A549 (cell line): ENCODE measurements at regions not wholly inside any gene's neighbourhood (a gene's known extent, or its start where the extent isn't known, plus 50 kb on each side); places are given as distances from the start of the nearest gene placed in this dataset.

ENCODE experiments used
- ATAC-seq, 2 experiments: fragments of 200-7000 bp in 1 of 2; fragments of >200 bp in 1 of 2; cut with Nextera tagmentation in 1 of 2; cut with Tn5 transposase in 1 of 2; 3 replicates each; pipeline versions ENCODE4 v1.8.0 to v1.9.1; 2018 to 2020; ENCODE audit warnings: mild to moderate bottlenecking in 1 of 2, moderate library complexity in 1 of 2
- CTCF ChIA-PET: fragments of 300-600 bp; sonication (Branson Sonifier 250); formaldehyde crosslinking; extraction: SDS; loops from one replicate; lab custom pipeline; 2021; ENCODE audit warnings: antibody characterized with exemption, inconsistent platforms; lab: Yijun Ruan, JAX
- POLR2A ChIA-PET: fragments of 350-600 bp; formaldehyde crosslinking; extraction: SDS; loops from one replicate; lab custom pipeline; 2021; ENCODE audit warnings: antibody characterized with exemption, inconsistent platforms; lab: Yijun Ruan, JAX
- DNase-seq, 2 experiments: peaks; one replicate each; pipeline versions ENCODE4 v3.0.0 to v3.0.0-alpha.2; 2011 to 2016; ENCODE audit warnings: low read depth in 1 of 2, low spot score in 1 of 2
- FAIRE-seq: peaks from 2 replicates; lab custom pipeline; 2011; peaks lifted over from hg19 to GRCh38; lab: Jason Lieb, UNC
- H3K27ac ChIP-seq, 2 experiments: fragments of >200 bp; sonication (Bioruptor Twin); formaldehyde crosslinking; 3 replicates each; pipeline ENCODE4 v1.5.1; 2016 to 2017
- H3K4me1 ChIP-seq: fragments of >200 bp; sonication (Bioruptor Twin); formaldehyde crosslinking; 3 replicates; pipeline ENCODE4 v1.6.1; 2016
- H3K4me2 ChIP-seq: fragments of >200 bp; sonication (Bioruptor Twin); formaldehyde crosslinking; 3 replicates; pipeline ENCODE4 v1.6.1; 2016
- H3K4me3 ChIP-seq: fragments of >200 bp; sonication (Bioruptor Twin); formaldehyde crosslinking; 3 replicates; pipeline ENCODE4 v1.5.1; 2016
- H3K9me3 ChIP-seq: fragments of >200 bp; sonication (Bioruptor Twin); formaldehyde crosslinking; 3 replicates; pipeline ENCODE4 v1.6.1; 2016
- BHLHE40 ChIP-seq: IDR thresholded peaks from 2 replicates; pipeline ENCODE4 v1.6.1; 2012; ENCODE audit warnings: low read depth, low read length, inconsistent platforms
- CBX2 ChIP-seq: fragments of 200-600 bp; sonication (generic); IDR thresholded peaks from 2 replicates; pipeline ENCODE4 v1.6.1; 2016; ENCODE audit warnings: low read depth, mild to moderate bottlenecking, borderline replicate concordance
- CBX8 ChIP-seq: fragments of 200-600 bp; sonication (generic); IDR thresholded peaks from 2 replicates; pipeline ENCODE4 v1.6.1; 2016
- CEBPB ChIP-seq, 2 experiments: fragments of >200 bp in 1 of 2; sonication (Bioruptor Twin) in 1 of 2; formaldehyde crosslinking in 1 of 2; IDR thresholded peaks; 2 replicates each; pipeline ENCODE4 v1.6.1; 2012 to 2016
- CTCF ChIP-seq: fragments of >200 bp; sonication (Bioruptor Twin); formaldehyde crosslinking; IDR thresholded peaks from 3 replicates; pipeline ENCODE4 v1.5.1; 2016
- EHMT2 ChIP-seq: fragments of 200-600 bp; sonication (generic); IDR thresholded peaks from 2 replicates; pipeline ENCODE4 v1.6.1; 2016; ENCODE audit warnings: antibody characterized with exemption, low read depth, mild to moderate bottlenecking, moderate library complexity
- FOSL2 ChIP-seq, 2 experiments: fragments of 450-650 bp in 1 of 2; fragments of >200 bp in 1 of 2; sonication (Bioruptor Twin) in 1 of 2; formaldehyde crosslinking; IDR thresholded peaks; 2 replicates each; pipeline versions ENCODE4 v1.5.0 to v1.6.1; 2016 to 2020; ENCODE audit warnings: mild to moderate bottlenecking in 1 of 2, moderate library complexity in 1 of 2
- FOXS1 ChIP-seq: fragments of 250-450 bp; sonication (Bioruptor Pico); IDR thresholded peaks from 2 replicates; pipeline ENCODE4 v1.5.0; 2020; ENCODE audit warnings: mild to moderate bottlenecking, moderate library complexity
- GATA3 ChIP-seq: IDR thresholded peaks from 2 replicates; pipeline ENCODE4 v1.6.1; 2012; ENCODE audit warnings: borderline replicate concordance
- HMGXB4 ChIP-seq: fragments of 250-450 bp; sonication (Bioruptor Pico); IDR thresholded peaks from 2 replicates; pipeline ENCODE4 v1.5.0; 2021; ENCODE audit warnings: mild to moderate bottlenecking, moderate library complexity, borderline replicate concordance
- HOXA7 ChIP-seq: fragments of 250-450 bp; sonication (Bioruptor Pico); IDR thresholded peaks from 2 replicates; pipeline ENCODE4 v1.5.0; 2020; ENCODE audit warnings: mild to moderate bottlenecking, moderate library complexity
- HOXB5 ChIP-seq: fragments of 250-450 bp; sonication (Bioruptor Pico); IDR thresholded peaks from 2 replicates; pipeline ENCODE4 v1.5.0; 2020; ENCODE audit warnings: mild to moderate bottlenecking, moderate library complexity
- MAX ChIP-seq: IDR thresholded peaks from 2 replicates; pipeline ENCODE4 v1.6.1; 2012
- MYC ChIP-seq: IDR thresholded peaks from 2 replicates; pipeline ENCODE4 v1.6.1; 2012; ENCODE audit warnings: mild to moderate bottlenecking, inconsistent platforms, low read length, improper control_type of control experiment, borderline replicate concordance
- NFE2L2 ChIP-seq: fragments of 150-350 bp; conservative IDR thresholded peaks from 2 replicates; pipeline ENCODE4 v1.6.1; 2014; ENCODE audit warnings: low read length
- NR3C1 ChIP-seq: fragments of >200 bp; sonication (Bioruptor Twin); formaldehyde crosslinking; IDR thresholded peaks from 3 replicates; pipeline ENCODE4 v1.6.1; 2017
- RAD21 ChIP-seq, 2 experiments: fragments of >200 bp in 1 of 2; sonication (Bioruptor Twin) in 1 of 2; formaldehyde crosslinking in 1 of 2; IDR thresholded peaks in 1 of 2; conservative IDR thresholded peaks in 1 of 2; 2 replicates in 1 of 2; 3 replicates in 1 of 2; pipeline ENCODE4 v1.6.1; 2012 to 2018; ENCODE audit warnings: inconsistent platforms in 1 of 2
- SMC3 ChIP-seq: fragments of >200 bp; sonication (Bioruptor Twin); formaldehyde crosslinking; IDR thresholded peaks from 3 replicates; pipeline ENCODE4 v1.6.1; 2018; ENCODE audit warnings: inconsistent platforms
- TFCP2L1 ChIP-seq: fragments of 250-450 bp; sonication (Bioruptor Pico); IDR thresholded peaks from 2 replicates; pipeline ENCODE4 v1.5.0; 2021; ENCODE audit warnings: mild to moderate bottlenecking
- ZFP36 ChIP-seq: fragments of 450-650 bp; IDR thresholded peaks from 2 replicates; pipeline ENCODE4 v1.6.1; 2014; ENCODE audit warnings: borderline replicate concordance; ENCODE audit not compliant: partially characterized antibody
- ZNF302 ChIP-seq: fragments of 250-450 bp; sonication (Bioruptor Pico); IDR thresholded peaks from 2 replicates; pipeline ENCODE4 v1.9.0; 2021; ENCODE audit warnings: inconsistent platforms, mild to moderate bottlenecking, moderate library complexity
- WGBS: methylation state at CpG from one replicate; pipeline ENCODE4 v1.1.6; 2017; ENCODE audit errors: missing lambda C conversion rate; 5-methylcytosine and 5-hydroxymethylcytosine counted together
- TF ChIP-seq, protein P1 (sequence below): fragments of >200 bp; sonication (Bioruptor Twin); formaldehyde crosslinking; IDR thresholded peaks from 3 replicates; pipeline ENCODE4 v1.6.1; 2016
- TF ChIP-seq, protein P2 (sequence below): IDR thresholded peaks from 2 replicates; pipeline ENCODE4 v1.6.1; 2012; ENCODE audit warnings: low read depth, borderline replicate concordance
- TF ChIP-seq, protein P3 (sequence below): fragments of 150-350 bp; IDR thresholded peaks from 2 replicates; pipeline ENCODE4 v1.6.1; 2014; ENCODE audit warnings: low read depth, mild to moderate bottlenecking, low read length

DNA sequence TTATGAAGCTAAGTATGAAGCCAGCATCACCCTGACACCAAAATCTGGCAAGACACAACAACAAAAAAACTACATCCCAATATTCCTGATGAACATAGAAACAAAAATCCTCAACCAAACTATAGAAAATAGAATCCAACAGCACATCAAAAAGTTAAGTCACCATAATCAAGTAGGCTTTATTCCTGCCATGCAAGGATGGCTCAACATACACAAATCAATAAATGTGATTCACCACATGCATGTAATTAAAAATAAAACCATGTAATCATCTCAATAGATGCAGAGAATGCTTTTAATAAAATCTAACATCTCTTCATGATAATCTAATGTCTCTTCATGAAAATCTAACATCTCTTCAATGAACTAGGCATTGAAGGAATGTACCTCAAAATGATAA is 249.4 kb upstream of the GK2 start:
- no peak for DNase-seq
- no peak for FAIRE-seq
- no peak overlapping the region for H3K27ac ChIP-seq
- ATAC-seq, result no peak
- H3K4me3 ChIP-seq, result no peak overlapping the region
- TF ChIP-seq MYC (no peak), CTCF (no peak), GATA3 (no peak), TFCP2L1 (CRISPR knock-in tag) (no peak), HOXB5 (no peak), HOXA7 (CRISPR knock-in tag) (no peak), NFE2L2 (no peak), HMGXB4 (CRISPR knock-in tag) (no peak), FOXS1 (CRISPR knock-in tag) (no peak), MAX (no peak), CBX2 (no peak), RAD21 (conservative IDR thresholded peaks at IDR 0.05 in 1 of 2, IDR thresholded peaks at IDR 0.05 in 1 of 2) (no peak), CBX8 (no peak)
- TF ChIP-seq, all 56 proteins: peak for 0
- POLR2A ChIA-PET, result no interaction called here
- Histone ChIP-seq H3K4me1 (no peaks in the 10 kb centered on the region), H3K4me2 (no peak overlapping the region), H3K9me3 (no peaks in the 10 kb centered on the region)
- CTCF ChIA-PET, result no interaction called here

GRCh38 chr4:79653871-79654270 is 245.8 kb upstream of the GK2 start:
- POLR2A ChIA-PET, result no interaction called here
- no peak overlapping the region for H3K4me3 ChIP-seq
- no peaks in the 10 kb centered on the region for H3K9me3 ChIP-seq
- FAIRE-seq (no peak), DNase-seq (no peak)
- TF ChIP-seq, protein P1, sequence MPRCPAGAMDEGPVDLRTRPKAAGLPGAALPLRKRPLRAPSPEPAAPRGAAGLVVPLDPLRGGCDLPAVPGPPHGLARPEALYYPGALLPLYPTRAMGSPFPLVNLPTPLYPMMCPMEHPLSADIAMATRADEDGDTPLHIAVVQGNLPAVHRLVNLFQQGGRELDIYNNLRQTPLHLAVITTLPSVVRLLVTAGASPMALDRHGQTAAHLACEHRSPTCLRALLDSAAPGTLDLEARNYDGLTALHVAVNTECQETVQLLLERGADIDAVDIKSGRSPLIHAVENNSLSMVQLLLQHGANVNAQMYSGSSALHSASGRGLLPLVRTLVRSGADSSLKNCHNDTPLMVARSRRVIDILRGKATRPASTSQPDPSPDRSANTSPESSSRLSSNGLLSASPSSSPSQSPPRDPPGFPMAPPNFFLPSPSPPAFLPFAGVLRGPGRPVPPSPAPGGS, result no peak
- TF ChIP-seq, protein P2, sequence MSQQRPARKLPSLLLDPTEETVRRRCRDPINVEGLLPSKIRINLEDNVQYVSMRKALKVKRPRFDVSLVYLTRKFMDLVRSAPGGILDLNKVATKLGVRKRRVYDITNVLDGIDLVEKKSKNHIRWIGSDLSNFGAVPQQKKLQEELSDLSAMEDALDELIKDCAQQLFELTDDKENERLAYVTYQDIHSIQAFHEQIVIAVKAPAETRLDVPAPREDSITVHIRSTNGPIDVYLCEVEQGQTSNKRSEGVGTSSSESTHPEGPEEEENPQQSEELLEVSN, result no peak
- TF ChIP-seq ZNF302 (CRISPR knock-in tag) (no peak), CEBPB (IDR thresholded peaks at IDR 0.05) (no peak), EHMT2 (no peak), ZFP36 (no peak), SMC3 (no peak), FOSL2 (IDR thresholded peaks at IDR 0.05) (no peak), FOSL2 (CRISPR knock-in tag; IDR thresholded peaks at IDR 0.05) (no peak), TFCP2L1 (CRISPR knock-in tag) (no peak), BHLHE40 (no peak), HOXA7 (CRISPR knock-in tag) (no peak), NR3C1 (no peak)
- TF ChIP-seq, protein P3, sequence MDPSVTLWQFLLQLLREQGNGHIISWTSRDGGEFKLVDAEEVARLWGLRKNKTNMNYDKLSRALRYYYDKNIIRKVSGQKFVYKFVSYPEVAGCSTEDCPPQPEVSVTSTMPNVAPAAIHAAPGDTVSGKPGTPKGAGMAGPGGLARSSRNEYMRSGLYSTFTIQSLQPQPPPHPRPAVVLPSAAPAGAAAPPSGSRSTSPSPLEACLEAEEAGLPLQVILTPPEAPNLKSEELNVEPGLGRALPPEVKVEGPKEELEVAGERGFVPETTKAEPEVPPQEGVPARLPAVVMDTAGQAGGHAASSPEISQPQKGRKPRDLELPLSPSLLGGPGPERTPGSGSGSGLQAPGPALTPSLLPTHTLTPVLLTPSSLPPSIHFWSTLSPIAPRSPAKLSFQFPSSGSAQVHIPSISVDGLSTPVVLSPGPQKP, result no peak
- TF ChIP-seq, all 56 proteins: peak for 0
- no peak overlapping the region for H3K27ac ChIP-seq
- 12% methylated on average over 5 of the region's 5 CpGs for WGBS
- CTCF ChIA-PET, result no interaction called here
- H3K4me2 ChIP-seq, result no peak overlapping the region
- H3K4me1 ChIP-seq, result no peaks in the 10 kb centered on the region
- ATAC-seq, result no peak
